Heart right ventricle (tissue), 16 donors: ENCODE measurements at regions not wholly inside any gene's neighbourhood (a gene's known extent, or its start where the extent isn't known, plus 50 kb on each side); places are given as distances from the start of the nearest gene placed in this dataset.
A peak's percentile ranks its signal among the peaks of the same experiment; 100 is the strongest.

Experiments
- ATAC-seq, 8 donors: fragments of 200-7000 bp; cut with Tn5 transposase; one replicate each; pipeline ENCODE4 v1.9.1; 2020; ENCODE audit warnings: mild to moderate bottlenecking in 8 of 8, moderate library complexity in 8 of 8, moderate number of reproducible peaks in 1 of 8
- DNase-seq, 2 donors: peaks; one replicate each; pipeline ENCODE4 v3.0.0-alpha.2; 2020
- H3K27ac ChIP-seq, 10 donors: fragments of 200-600 bp; sonication (generic) in 2 of 10; one replicate each; pipeline versions ENCODE4 v1.5.0 to v1.8.0; 2020 to 2022; ENCODE audit warnings: mild to moderate bottlenecking in 3 of 10
- H3K27me3 ChIP-seq, 7 donors: fragments of 200-600 bp; one replicate each; pipeline ENCODE4 v1.8.0; 2021 to 2022; ENCODE audit warnings: mild to moderate bottlenecking in 2 of 7
- H3K36me3 ChIP-seq, 9 donors: fragments of 200-600 bp; sonication (generic) in 1 of 9; one replicate each; pipeline versions ENCODE4 v1.5.0 to v1.8.0; 2020 to 2022; ENCODE audit warnings: mild to moderate bottlenecking in 2 of 9
- H3K4me1 ChIP-seq, 9 donors: fragments of 200-600 bp; sonication (generic) in 1 of 9; one replicate each; pipeline versions ENCODE4 v1.5.0 to v1.8.0; 2020 to 2022; ENCODE audit warnings: mild to moderate bottlenecking in 4 of 9
- H3K4me3 ChIP-seq, 10 donors: fragments of 200-600 bp; sonication (generic) in 2 of 10; one replicate each; pipeline versions ENCODE4 v1.5.0 to v1.8.0; 2020 to 2022; ENCODE audit warnings: mild to moderate bottlenecking in 7 of 10, moderate library complexity in 2 of 10
- H3K9me3 ChIP-seq, 11 donors: fragments of 200-600 bp in 10 of 11; sonication (generic) in 2 of 11; one replicate each; pipeline versions ENCODE4 v1.5.0 to v1.8.0; 2013 to 2022; ENCODE audit warnings: mild to moderate bottlenecking in 2 of 11, control low read depth in 1 of 11, moderate library complexity in 1 of 11
- CTCF ChIP-seq, 9 donors: fragments of 200-600 bp; sonication (generic) in 2 of 9; IDR thresholded peaks; one replicate each; pipeline versions ENCODE4 v1.5.0 to v1.8.0; 2021 to 2022; ENCODE audit warnings: antibody characterized with exemption in 9 of 9, mild to moderate bottlenecking in 5 of 9, moderate library complexity in 1 of 9
- WGBS, 2 donors: extraction: QIAGEN DNeasy Blood & Tissue Kit; methylation state at CpG; one replicate each; pipeline ENCODE4 v1.1.7; 2013; ENCODE audit warnings: inconsistent platforms in 1 of 2; 5-methylcytosine and 5-hydroxymethylcytosine counted together
- intact Hi-C, 10 donors: fragments of 100-400 bp; cut with DNase I; formaldehyde crosslinking; loops; one replicate each; pipeline versions ENCODE4 v1.11.1 to v1.14.2; 2022
- donor health status: Arrhythmogenic right ventricular cardiomyopathy.
- donor health status: ischemic (EF 13 %, LVEDD 7.1; RV severe dilation, severe dysfunction).
- donor health status: healthy with polysubstance abuse.
- donor health status: DM: no; HTN: yes; CAD: no.
- donor health status: DM: no; HTN: no; CAD: no.
- donor health status: ischemic (EF 25% LVEDD 6.9; RV normal size, moderate dysfunction).
- donor health status: ischemic (EF 25% LVEDD 5.7; RV mildly dilated, moderate dysfunction).
- donor health status: healthy.
- donor health status: DM: yes; HTN: yes; CAD: no.
- donor health status: Ischemic cardiomyopathy.
- donor health status: ischemic (EF 35%, LVEDD 5.7; RV mildly dilated, moderate dysfunction).
- donor health status: nonischemic (EF 11% LVEDD 7.7; RV severe dilation, severe dysfunction).
- donor health status: DM: yes; HTN: yes; CAD: no.
- donor health status: PGD.
- donor health status: ischemic (EF 29% LVEDD 5.4; RV normal size, mild dysfunction).
- donor health status: nonischemic (EF 23%, LVEDD 6.1; RV moderate dilation, normal function).

GRCh38 chr2:119076713-119077112 is 81.8 kb downstream of the C1QL2 start:
- no peak for DNase-seq
- WGBS, 2 donors: 72 to 74% methylated on average over 8 of the region's 8 CpGs
- peaks cover 0 to 14% (median 5%) of the 10 kb centered on the region in 7 donors for H3K27me3 ChIP-seq
- H3K9me3 ChIP-seq: peaks cover 0 to 7% (median 0%) of the 10 kb centered on the region in 11 donors
- H3K4me3 ChIP-seq: no peak overlapping the region
- peaks cover 0 to 4% (median 0%) of the 10 kb centered on the region in 9 donors for H3K4me1 ChIP-seq
- ATAC-seq: no peak
- no peak for TF ChIP-seq CTCF (IDR thresholded peaks at IDR 0.05)
- intact Hi-C loops: no loop called here
- no peak overlapping the region for H3K27ac ChIP-seq
- H3K36me3 ChIP-seq: no peaks in the 10 kb centered on the region

GRCh38 chr2:119073213-119073612 is 85.3 kb downstream of the C1QL2 start:
- intact Hi-C loops: no loop called here
- DNase-seq (no peak), ATAC-seq (no peak)
- no peak overlapping the region for H3K27ac ChIP-seq
- no peaks in the 10 kb centered on the region for H3K9me3 ChIP-seq
- H3K4me1 ChIP-seq: peaks cover 0 to 10% (median 0%) of the 10 kb centered on the region in 9 donors
- WGBS, 2 donors: 35 to 38% methylated on average over 3 of the region's 3 CpGs
- H3K27me3 ChIP-seq: peaks cover 0 to 14% (median 6%) of the 10 kb centered on the region in 7 donors
- no peaks in the 10 kb centered on the region for H3K36me3 ChIP-seq
- no peak for TF ChIP-seq CTCF (IDR thresholded peaks at IDR 0.05)
- no peak overlapping the region for H3K4me3 ChIP-seq

GRCh38 chr2:119071476-119071875 is 87.1 kb downstream of the C1QL2 start:
- intact Hi-C loops: no loop called here
- H3K36me3 ChIP-seq: no peaks in the 10 kb centered on the region
- DNase-seq: no peak
- no peak overlapping the region for H3K4me3 ChIP-seq
- peak in 5 of 8 donors; percentile 42 to 77 (median 55) for ATAC-seq
- peaks cover 0 to 14% (median 6%) of the 10 kb centered on the region in 7 donors for H3K27me3 ChIP-seq
- H3K4me1 ChIP-seq: peaks cover 0 to 10% (median 0%) of the 10 kb centered on the region in 9 donors
- H3K9me3 ChIP-seq: no peaks in the 10 kb centered on the region
- TF ChIP-seq CTCF (IDR thresholded peaks at IDR 0.05): no peak
- WGBS, 2 donors: 39 to 49% methylated on average over 1 of the region's 1 CpG
- no peak overlapping the region for H3K27ac ChIP-seq

GRCh38 chr2:119069781-119070180 is 88.8 kb downstream of the C1QL2 start:
- Histone ChIP-seq H3K36me3 (no peaks in the 10 kb centered on the region), H3K9me3 (no peaks in the 10 kb centered on the region), H3K4me1 (peaks cover 0 to 10% (median 0%) of the 10 kb centered on the region in 9 donors), H3K27me3 (peaks cover 0 to 10% (median 6%) of the 10 kb centered on the region in 7 donors), H3K27ac (no peak overlapping the region), H3K4me3 (no peak overlapping the region)
- WGBS, 2 donors: 65 to 68% methylated on average over 8 of the region's 8 CpGs
- ATAC-seq (no peak), DNase-seq (no peak)
- intact Hi-C loops: no loop called here
- TF ChIP-seq CTCF (IDR thresholded peaks at IDR 0.05): no peak
